GM18861 (cell line): ENCODE measurements at regions not wholly inside any gene's neighbourhood (a gene's known extent, or its start where the extent isn't known, plus 50 kb on each side); places are given as distances from the start of the nearest gene placed in this dataset.
"Not testable (repeated sequence)": the region's sequence is repeated elsewhere in the genome, so short reads cannot be mapped to it uniquely, and the experiment has no call there.

Experiments
- ATAC-seq: cut with Tn5 transposase; IDR thresholded peaks from one replicate; pipeline ENCODE4 v1.9.1; 2021; ENCODE audit not compliant: unreplicated experiment

GRCh38 chr18:11468617-11469016 lies 140.8 kb upstream of the SLC35G4 start:
- ATAC-seq, result no peak

- no peak for ATAC-seq
These were observed 141.3 kb upstream of the SLC35G4 start for GRCh38 chr18:11468120-11468519.

GRCh38 chr18:11467611-11468010 lies 141.8 kb upstream of the SLC35G4 start:
- no peak for ATAC-seq

- no peak for ATAC-seq
These were observed 145.3 kb upstream of the SLC35G4 start for GRCh38 chr18:11464129-11464528.

- no peak for ATAC-seq
These were observed 150.9 kb upstream of the SLC35G4 start for GRCh38 chr18:11458447-11458846.

GRCh38 chr18:11457853-11458252 lies 151.5 kb upstream of the SLC35G4 start:
- ATAC-seq, result not testable (repeated sequence)

GRCh38 chr18:11454040-11454439 lies 155.4 kb upstream of the SLC35G4 start:
- no peak for ATAC-seq

GRCh38 chr18:11444169-11444568 lies 165.2 kb upstream of the SLC35G4 start:
- ATAC-seq, result not testable (repeated sequence)

GRCh38 chr18:11437046-11437445 lies 172.3 kb upstream of the SLC35G4 start:
- no peak for ATAC-seq

GRCh38 chr18:11432360-11432811 lies 177.0 kb upstream of the SLC35G4 start:
- ATAC-seq, result no peak

- no peak for ATAC-seq
These were observed 179.5 kb upstream of the SLC35G4 start for GRCh38 chr18:11429876-11430275.

GRCh38 chr18:11425211-11425610 lies 184.2 kb upstream of the SLC35G4 start:
- ATAC-seq, result no peak

GRCh38 chr18:11419338-11419737 lies 190.1 kb upstream of the SLC35G4 start:
- no peak for ATAC-seq

GRCh38 chr18:11412811-11413210 lies 196.6 kb upstream of the SLC35G4 start:
- no peak for ATAC-seq

GRCh38 chr18:11411048-11411447 lies 198.3 kb upstream of the SLC35G4 start:
- ATAC-seq, result no peak

- ATAC-seq, result no peak
These were observed 200.8 kb upstream of the SLC35G4 start for GRCh38 chr18:11408555-11409065.

- no peak for ATAC-seq
These were observed 201.5 kb upstream of the SLC35G4 start for GRCh38 chr18:11407940-11408339.

GRCh38 chr18:11405804-11406203 lies 203.6 kb upstream of the SLC35G4 start:
- no peak for ATAC-seq

- ATAC-seq, result no peak
These were observed 208.7 kb upstream of the SLC35G4 start for GRCh38 chr18:11400703-11401102.

GRCh38 chr18:11398625-11399024 lies 210.8 kb upstream of the SLC35G4 start:
- ATAC-seq, result no peak

- no peak for ATAC-seq
These were observed 216.2 kb upstream of the SLC35G4 start for GRCh38 chr18:11392980-11393885.

GRCh38 chr18:11392292-11392691 lies 217.1 kb upstream of the SLC35G4 start:
- no peak for ATAC-seq
